Embryonic facial prominence (tissue), 1 donor: ENCODE measurements at regions not wholly inside any gene's neighbourhood (a gene's known extent, or its start where the extent isn't known, plus 50 kb on each side); places are given as distances from the start of the nearest gene placed in this dataset.
"Not testable (repeated sequence)": the region's sequence is repeated elsewhere in the genome, so short reads cannot be mapped to it uniquely, and the experiment has no call there.

ENCODE experiments used
- DNase-seq: peaks from one replicate; pipeline ENCODE4 v3.0.0-alpha.2; 2016; ENCODE audit errors: extremely low spot score

DNA sequence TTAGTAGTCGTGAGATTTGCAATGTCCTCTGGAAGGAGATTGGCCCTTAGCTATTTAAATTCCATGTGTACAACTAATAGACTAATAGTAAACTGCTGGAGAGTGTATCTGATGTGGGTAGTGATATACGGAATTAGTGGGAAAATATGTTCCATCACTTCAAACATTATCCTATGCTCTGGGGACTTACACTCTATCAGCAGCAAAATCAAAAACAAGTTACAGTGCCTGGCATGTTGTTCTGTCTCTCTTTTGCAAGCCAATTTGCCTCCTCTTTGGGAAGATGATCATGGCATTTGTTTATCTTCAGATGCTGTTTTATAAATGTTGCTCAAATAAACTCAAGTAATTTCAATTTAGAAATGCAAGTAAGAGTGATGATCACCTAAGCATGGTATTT is 311.9 kb upstream of the ACO1 start:
- no peak for DNase-seq

DNA sequence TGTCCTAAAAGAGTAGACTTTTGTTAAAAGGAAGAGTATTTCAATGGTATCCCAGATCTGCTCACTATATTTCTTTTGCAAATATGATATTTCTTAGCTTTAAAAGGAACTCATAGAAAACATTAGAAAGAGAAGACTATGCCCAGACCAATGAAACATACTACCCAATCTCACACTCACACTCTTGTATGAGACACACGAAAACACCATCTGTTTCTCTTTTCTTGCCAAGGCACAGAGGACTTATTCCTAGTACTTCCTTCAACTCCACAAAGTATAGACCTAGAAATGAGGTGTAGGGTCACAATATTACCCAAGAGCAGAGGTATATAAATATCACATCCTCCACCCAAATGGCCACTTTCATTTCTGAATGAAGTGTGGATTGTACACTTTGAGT is 292.4 kb upstream of the ACO1 start:
- no peak for DNase-seq

DNA sequence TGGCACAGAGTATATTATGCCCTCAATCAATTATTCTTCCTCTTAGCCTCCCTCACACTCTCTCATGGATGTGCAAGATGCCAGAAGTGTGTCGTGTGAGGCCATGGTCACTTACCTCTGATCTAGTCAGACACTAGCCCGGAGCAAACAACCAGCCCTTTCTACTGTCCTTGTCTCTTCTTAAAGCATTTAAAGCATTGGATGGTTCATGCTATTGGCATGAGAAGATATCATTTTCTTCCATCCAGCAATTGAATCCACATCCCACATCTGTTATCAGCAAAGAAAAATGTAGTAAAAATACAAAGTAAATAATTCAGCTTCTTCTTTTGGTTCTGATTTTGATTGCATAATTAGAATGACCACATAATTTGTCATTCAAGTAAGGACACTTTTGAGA is 267.2 kb upstream of the ACO1 start:
- DNase-seq, result no peak

DNA sequence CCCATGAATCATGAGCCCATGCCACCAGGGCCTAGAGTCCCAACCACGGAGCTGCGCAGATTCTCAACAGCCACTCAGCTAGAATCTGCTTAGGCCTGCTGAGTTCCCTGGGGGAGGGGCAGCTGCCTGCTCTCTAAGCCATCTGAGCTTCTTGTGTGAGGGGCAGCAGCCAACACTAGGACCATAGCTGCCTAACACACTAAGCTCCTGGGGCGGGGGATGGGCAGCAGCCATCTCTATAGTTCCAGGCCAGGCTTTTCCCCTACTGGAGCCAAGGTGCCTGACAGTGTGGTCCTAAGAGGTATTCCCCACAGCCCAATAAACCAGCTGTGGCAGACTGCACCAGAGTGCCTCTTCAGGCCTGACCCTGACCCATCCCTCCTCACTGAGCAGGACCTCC is 255.9 kb upstream of the ACO1 start:
- no peak for DNase-seq

DNA sequence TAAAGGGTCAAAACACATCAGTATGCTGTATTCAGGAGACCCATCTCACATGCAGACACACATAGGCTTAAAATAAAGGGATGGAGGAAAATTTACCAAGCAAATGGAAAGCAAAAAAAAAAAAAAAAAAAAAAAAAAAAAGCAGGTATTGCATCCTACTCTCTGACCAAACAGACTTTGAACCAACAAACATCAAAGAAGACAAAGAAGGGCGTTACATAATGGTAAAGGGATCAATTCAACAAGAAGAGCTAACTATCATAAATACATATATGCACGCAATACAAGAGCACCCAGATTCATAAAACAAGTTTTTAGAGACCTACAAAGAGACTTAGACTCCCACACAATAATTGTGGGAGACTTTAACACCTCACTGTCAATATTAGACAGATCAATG is 253.7 kb upstream of the ACO1 start:
- not testable (repeated sequence) for DNase-seq

DNA sequence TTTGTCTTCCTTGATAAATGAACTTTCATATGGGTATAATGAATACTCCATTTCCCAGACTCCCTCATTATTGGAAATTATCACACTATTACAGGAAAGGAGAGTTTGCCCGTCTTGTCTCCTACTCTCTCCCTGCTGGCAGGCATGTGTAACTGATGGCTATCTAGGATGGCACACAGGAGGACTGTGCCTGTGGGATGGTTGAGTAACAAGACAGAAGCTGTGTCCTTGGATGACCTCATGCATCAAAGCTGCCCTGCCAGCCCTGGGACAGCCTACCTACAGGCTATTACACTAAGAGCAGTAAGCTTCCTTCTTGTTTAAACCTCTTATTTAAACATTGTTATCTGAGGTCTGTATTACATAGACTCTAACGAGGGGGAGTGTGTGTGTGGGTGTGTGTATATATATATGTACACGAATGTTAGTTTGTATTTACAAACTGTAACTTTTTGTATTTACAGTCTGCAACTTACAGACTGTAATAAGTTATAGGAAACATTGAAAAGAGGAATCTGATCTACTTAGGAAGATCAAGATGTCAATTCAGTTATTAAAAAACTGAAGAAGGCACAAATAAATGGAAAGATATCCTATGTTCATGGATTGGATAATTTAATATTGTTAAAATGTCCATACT is 247.6 kb upstream of the ACO1 start:
- no peak for DNase-seq

DNA sequence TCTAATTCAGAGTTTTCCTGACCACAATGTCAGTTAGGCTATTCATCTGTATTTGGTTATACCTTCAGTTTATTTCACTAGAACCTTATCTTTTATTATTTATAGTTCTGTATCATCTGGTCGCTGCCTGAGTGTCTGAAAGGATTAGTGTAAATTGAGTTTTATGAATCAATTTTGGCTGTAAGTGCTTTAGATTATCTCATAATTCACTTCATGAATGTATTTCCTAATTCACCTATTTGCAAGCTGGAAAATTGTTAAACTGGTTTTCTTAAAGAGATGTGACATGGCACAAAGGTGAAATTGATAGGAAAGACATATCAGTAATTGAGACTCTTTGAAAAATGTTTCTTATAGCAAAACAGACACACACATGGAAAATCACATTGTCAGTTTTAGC is 242.4 kb upstream of the ACO1 start:
- DNase-seq, result no peak

DNA sequence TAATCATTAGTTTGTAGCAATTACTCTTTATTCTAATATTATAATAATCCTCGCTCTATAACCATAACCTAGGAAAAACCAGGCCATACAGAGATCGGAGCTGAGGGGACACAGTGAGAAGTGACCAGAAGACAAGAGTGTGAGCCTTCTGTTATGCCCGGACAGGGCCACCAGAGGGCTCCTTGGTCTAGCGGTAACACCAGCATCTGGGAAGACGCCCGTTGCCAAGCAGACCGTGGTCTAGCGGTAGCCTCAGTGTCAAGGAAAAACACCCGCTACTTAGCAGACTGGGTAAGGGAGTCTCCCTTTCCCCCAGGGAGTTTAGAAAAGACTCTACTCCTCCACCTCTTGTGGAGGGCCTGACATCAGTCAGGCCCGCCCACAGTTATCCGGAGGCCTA is 235.9 kb upstream of the ACO1 start:
- not testable (repeated sequence) for DNase-seq

DNA sequence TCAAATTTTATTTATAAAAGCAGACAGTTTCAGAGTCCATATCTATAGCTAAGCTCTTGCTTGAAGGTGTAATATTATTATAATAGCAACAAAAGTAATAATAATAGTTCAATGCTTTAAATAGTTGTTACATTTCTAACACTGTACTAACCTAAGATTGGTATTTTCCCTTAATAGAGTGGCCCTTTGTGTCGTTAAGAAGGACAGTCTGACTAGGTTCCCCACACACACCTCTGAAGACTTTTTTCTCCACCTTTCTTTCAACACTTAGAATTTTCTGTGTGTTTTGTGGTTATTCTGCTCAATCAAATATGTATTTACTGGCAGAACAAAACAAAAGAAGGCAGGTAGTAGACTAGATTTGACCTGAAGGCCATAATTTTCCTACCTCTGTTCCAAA is 223.2 kb upstream of the ACO1 start:
- DNase-seq, result no peak

DNA sequence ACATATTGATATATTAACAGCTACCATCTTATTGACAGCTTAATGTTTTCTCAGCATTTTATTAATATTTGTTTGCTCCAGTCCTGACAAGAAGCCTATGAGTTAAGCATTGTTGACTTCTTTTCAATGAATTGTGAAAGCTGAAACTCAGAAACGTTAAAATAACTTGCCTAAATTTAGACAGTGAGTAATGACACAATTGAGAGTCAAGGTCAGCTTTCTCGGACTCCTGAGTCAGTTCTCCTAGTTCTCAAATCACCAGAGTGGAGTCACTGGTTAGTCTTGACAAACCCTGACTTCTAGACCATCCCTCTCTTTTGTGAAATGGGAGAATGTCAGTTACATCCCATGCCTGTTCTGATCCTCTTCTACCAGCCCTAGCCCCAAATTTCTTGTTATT is 222.7 kb upstream of the ACO1 start:
- DNase-seq, result no peak

DNA sequence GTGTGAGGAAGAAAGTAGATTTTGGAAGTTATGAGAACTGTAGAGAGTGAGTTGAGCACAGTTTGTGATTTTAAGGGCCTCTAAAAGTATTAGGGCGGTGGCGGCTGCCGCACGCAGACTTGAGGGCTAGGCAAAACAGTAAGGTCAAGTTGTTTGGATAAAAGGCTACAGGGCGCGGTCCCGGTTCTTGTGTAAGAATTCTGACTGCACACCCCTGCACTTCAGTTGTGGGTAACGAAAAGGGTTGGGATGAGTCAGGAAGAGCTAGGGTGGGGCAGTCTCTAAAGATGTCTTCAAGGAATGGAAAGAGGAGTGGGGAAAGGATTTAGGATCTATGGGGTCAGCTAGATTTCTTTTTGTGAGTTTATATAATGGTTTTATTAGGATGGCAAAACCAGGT is 218.1 kb upstream of the ACO1 start:
- DNase-seq, result not testable (repeated sequence)

DNA sequence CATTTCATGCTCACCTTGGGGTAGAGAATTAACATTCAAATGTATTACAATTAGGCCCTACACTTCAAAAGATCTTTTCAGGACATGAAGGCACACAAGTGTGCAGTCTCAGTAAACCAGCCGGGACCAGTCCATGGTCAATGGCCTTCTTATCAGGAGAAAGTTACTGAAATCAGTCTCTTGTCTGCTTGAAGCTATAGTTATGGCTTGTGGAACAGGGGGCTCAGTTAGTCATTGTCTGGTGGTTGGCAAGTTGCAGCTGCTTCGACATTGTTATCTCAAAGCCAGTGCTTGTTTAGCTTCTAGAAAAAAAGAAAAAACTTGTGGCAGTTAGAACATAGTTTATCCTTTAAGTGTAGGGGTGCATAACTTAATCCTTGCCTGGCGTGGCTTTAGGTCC is 213.1 kb upstream of the ACO1 start:
- no peak for DNase-seq

DNA sequence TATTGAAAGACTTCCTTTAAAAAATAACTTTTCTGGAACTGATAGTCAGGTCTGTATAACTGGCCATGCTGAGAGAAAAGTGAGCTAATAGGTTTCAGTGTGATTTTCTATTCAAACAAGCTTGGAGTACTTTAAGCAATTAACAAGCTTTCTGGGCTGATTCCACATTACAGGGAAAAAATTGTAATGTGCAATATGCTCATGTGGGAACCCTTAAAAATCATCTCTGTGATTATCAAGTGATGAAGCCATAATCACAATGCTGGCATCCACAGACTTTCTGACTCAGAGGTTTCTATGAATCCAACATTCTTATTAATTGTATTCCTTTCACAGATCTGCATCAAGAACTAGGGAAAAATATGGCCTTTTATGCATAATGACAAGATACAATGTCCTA is 212.2 kb upstream of the ACO1 start:
- DNase-seq, result no peak

DNA sequence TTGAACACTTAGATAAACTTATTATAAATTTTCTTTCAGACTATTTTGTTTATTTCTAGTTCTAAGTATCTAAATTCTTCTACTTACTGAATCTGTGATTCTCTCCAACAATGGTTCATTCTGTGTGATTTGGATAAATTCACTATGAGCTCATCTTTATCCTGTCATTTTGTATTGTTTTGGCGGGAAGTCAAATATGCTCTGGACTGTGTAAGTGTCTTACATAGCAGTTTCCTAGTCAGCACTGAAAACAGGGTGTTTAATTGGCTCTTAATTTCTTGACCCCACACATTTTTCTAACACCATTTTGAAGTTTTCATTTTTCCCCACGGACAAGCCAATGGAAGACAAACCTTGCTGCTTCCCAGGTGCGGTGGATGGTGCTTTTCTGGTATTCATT is 207.0 kb upstream of the ACO1 start:
- no peak for DNase-seq

DNA sequence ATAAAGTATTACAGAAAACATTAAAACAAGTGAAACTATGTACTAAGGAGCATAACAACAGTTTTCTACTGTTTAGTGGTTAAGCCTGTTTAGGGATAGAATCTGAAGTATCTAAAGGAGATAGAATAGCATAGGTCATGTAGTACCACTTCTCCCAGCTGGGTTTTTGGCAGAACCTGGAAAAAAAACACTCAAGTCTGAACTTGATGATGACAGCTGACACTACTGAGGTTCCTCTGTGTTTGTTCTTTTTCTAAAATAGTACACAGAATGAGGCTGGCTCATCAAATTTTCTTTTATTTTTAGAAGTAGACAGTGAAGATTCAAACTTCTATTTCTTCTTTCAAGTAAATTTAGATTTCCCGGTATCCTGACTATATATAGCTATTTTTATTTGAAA is 203.8 kb upstream of the ACO1 start:
- DNase-seq, result no peak

DNA sequence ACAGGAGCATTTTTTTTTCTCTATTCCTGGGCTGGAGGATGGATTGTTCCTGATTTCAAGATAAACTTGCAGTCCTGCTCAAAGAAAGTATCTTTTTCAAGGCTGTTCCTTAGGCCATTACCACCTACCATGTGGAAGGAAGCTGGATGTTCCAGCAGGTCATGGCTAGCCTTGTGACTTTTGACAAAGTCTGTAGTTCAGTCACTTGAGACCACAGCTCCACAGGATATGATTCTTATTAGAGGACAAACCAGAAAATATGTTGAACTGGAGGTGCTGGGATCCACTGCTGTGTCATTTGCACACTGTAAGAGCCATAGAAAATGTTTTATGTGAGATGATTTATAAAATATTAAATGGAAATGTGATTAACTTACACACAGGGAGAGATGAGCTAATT is 184.2 kb upstream of the ACO1 start:
- no peak for DNase-seq

DNA sequence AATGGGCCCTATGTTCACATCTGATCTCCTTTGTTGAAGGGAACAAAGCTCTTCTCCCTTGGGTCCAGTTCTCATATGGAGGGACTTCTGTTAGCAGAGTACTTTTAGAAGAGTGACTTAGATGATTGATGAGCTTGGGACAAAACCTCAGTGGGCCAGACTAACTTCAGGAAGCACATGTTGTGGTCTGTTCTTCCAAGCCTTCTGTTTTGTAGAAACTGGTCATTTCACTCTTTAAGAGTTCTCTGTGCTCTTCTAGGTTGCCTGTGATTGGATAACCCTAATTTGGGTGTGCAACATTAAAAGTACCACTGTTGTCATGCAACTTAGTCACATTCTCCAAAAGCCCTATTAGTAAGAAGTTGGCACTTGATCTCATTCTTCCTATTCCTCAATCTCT is 183.5 kb upstream of the ACO1 start:
- no peak for DNase-seq

DNA sequence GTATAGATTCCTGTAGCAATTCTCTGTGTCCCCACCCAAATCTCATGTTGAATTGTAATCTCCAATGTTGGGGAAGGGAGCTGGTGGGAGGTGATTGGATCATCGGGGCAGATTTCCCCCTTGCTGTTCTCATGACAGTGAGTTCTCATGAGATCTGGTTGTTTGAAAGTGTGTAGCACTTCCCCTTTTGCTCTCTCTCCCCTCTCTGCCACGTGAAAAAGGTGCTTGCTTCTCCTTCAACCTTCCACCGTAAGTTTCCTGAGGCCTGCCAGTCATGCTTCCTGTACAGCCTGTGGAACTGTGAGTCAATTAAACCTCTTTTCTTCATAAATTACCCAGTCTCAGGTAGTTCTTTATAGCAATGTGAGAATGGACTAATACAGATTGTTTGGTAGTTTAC is 175.3 kb upstream of the ACO1 start:
- DNase-seq, result not testable (repeated sequence)

DNA sequence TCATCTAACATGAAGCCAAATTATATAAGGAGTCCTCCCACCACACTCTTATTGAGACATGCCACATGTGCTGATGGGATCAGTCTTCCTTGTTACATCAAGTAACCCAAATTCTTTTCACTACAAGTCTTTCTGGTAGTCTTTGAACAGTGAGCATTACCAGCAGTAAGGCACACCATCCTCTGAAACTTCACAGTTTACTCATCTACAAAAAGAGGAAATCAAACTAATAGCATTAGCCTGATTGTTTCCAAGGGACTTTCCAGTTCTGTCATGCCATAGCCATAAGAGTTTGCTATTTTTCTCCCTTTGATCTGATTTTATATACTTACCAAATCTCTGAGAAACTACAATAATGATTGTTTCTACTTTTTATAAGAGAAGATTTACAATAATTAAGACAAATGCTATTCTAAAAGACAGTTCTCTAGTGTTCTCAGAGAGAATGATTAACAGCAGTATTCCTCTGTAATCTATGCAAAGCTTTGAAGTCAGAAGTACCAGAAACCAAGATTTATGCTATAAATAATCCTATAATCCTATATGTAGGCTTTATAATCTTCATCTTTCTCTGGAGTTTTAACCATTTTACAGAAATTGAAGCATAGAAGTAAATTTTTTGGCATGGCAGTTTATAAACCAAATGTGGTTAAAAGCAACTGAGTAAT is 166.2 kb upstream of the ACO1 start:
- DNase-seq, result no peak

DNA sequence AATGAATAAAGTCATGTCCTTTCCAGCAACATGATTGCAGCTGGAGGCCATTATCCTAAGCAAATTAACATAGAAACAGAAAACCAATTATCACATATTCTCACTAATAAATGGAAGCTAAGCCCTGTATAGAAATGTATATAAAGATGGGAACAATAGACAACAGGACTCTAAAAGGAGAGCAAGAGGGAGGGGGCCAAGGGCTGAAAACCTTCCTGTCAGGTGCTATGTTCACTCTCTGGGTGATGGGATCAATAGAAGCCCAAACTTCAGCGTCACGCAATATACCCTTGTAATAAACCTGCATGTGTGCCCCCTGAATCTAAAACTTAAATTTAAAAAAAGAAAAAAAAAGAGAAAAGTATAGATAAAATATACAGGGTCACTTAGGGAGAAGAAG is 163.7 kb upstream of the ACO1 start:
- no peak for DNase-seq

DNA sequence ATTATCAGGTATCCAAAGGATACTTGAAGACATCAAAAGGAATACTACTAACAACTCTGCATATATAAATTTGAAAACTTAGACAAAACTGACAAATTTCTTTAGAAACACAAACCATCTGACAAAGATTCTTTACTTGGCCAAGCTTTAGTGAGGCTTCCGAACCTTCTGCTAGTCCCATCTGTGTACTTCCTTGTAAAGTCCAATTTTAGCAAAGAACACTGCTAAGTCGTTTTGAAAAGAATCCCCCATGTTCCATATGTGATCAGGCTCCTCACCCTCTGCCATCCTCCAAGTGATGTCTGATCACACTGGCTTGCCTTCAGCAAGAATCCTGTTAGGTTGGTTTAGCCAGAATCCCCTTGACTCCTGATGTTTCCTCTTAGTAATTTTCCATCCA is 150.0 kb upstream of the ACO1 start:
- no peak for DNase-seq

DNA sequence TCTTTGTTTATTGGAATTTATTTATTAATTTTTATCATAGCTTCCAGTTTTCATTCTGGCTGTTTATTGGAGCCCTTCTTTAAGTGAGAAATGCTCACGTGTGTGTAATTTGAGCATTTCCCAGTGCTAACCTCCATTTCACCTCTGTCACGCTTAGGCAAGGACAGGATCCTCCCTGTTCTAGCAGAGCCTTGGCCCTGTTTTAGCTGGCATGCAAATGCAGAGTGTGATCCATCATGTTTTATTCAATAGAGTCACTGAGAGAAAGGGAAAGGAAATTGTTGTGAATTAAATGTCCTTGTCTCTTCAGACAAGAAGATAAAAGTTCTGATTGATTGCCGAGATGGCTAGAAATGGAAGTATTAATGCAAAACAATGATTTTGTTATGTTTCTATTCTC is 137.3 kb upstream of the ACO1 start:
- DNase-seq, result no peak

DNA sequence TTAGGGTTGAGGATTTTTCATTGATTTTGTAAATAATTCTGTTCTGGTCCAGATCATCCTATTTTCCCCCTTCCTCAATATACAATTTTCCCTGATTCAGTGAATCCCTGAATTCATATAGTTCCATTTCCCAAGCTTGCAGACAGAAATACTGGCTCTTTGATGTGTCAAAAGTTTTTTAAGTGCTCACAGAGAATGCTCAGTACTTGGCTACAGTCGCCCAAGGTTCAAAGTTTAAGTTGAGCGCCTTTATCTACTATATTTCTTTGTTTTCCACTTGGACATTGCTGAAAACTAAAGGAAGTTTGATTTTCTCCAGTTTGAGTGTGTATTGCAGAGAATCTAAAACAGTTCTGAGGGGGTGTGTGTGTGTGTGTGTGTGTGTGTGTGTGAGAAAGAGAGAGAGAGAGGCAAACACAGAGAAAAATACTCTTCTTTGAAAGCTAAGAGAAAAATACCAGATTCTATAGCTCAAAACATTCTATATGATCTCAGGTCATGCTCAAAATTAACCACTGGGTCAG is 136.2 kb upstream of the ACO1 start:
- DNase-seq, result no peak

DNA sequence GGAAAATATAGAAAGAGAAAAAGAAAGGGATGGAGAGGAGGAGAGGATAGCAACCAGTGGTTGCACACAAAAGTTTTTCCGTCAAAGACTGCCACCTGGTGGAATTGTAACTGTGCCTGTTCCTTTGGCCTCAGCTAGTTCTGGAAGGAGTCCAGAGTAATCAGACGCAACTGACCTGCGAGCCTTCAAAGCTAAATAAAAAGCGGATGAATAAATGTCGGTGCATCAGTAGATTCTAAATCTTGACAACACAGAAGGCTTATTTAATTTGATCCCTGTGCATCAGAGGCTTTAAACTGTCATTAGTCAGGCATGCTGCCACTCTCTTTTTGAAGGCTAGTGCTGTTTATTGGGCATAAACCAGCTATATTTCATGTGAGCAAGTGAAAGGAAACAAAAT is 132.9 kb upstream of the ACO1 start:
- no peak for DNase-seq
